ENCODE measurements at regions not wholly inside any gene's neighbourhood (a gene's known extent, or its start where the extent isn't known, plus 50 kb on each side); places are given as distances from the start of the nearest gene placed in this dataset.

DNA sequence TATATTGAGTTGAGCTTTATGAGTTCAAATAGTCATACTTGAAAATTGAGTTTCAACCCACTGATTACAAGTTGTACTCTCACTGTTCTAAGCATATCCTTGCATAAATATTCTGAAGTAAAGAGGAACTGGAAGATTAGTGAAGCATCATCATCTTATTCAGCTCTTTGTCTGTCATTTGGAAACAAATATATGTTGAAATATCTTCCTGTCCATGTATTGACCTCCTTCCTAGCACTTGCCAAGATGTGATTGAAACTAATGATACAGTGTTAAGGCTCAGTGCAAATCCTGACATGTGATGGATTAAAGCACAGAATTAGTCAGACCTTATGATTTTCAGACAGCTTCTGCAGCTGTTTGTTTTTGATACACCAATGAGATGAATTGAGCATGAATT, 434.3 kb downstream of the TBC1D32 start:
- ChIA-PET POLR2A (no interaction called here), CTCF (ENCODE audit: low intra/inter-chr PET ratio, low total read pairs) (no interaction called here)
- no peak for FAIRE-seq
- Histone ChIP-seq H3K27me3 (ENCODE audit: control insufficient read depth in 1 of 2, insufficient read depth in 2 of 2, low read length in 2 of 2) (no peaks in the 10 kb centered on the region), H2AFZ (ENCODE audit: low read length) (no peak overlapping the region), H3K4me2 (ENCODE audit: low read depth, low read length) (no peak overlapping the region), H3K36me3 (replicated peaks in 1 of 2; ENCODE audit: control insufficient read depth in 1 of 2, insufficient read depth in 2 of 2, low read length in 2 of 2) (no peaks in the 10 kb centered on the region), H3K4me1 (ENCODE audit: insufficient read depth, low read length) (no peaks in the 10 kb centered on the region), H3K4me3 (replicated peaks in 1 of 3; ENCODE audit: insufficient read depth in 1 of 3, low read depth in 2 of 3, low read length in 3 of 3) (no peak overlapping the region), H3K27ac (ENCODE audit: extremely low read length, insufficient read depth, low read length) (no peak overlapping the region), H3K79me2 (ENCODE audit: insufficient read depth, low read length) (no peaks in the 10 kb centered on the region), H3K9me3 (ENCODE audit: low read length) (no peaks in the 10 kb centered on the region), H4K20me1 (ENCODE audit: insufficient read depth, low read length) (no peaks in the 10 kb centered on the region), H3K9ac (ENCODE audit: insufficient read depth, low read depth, low read length) (no peak overlapping the region)
- TF ChIP-seq SRSF4 (IDR thresholded peaks at IDR 0.05; ENCODE audit: low read depth, low read length, poor library complexity, severe bottlenecking) (no peak), ZNF335 (CRISPR knock-in tag; IDR thresholded peaks at IDR 0.05) (no peak)
- TF ChIP-seq, protein P1, sequence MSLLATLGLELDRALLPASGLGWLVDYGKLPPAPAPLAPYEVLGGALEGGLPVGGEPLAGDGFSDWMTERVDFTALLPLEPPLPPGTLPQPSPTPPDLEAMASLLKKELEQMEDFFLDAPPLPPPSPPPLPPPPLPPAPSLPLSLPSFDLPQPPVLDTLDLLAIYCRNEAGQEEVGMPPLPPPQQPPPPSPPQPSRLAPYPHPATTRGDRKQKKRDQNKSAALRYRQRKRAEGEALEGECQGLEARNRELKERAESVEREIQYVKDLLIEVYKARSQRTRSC (CRISPR knock-in tag; IDR thresholded peaks at IDR 0.05; ENCODE audit: low read depth): no peak
- TF ChIP-seq, protein P2, sequence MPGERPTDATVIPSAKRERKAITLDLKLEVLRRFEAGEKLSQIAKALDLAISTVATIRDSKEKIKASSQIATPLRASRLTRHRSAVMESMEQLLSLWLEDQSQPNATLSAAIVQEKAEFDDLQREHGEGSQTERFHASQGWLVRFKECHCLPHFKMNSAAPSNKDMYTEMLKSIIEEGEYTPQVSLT (CRISPR knock-in tag; IDR thresholded peaks at IDR 0.05; ENCODE audit: borderline replicate concordance, low read depth): no peak
- no peak for DNase-seq (ENCODE audit: low spot score)
- in situ Hi-C loops (cut with HindIII; ENCODE audit: extremely low pct_ligation_motif_present, low pct_unique_long_range_greater_than_20kb): no loop called here
- intact Hi-C loops (cut with micrococcal nuclease; ENCODE audit: unreplicated experiment): no loop called here
- no TSS peak for BruUV-seq (replicated peaks)
- no peak for ATAC-seq

DNA sequence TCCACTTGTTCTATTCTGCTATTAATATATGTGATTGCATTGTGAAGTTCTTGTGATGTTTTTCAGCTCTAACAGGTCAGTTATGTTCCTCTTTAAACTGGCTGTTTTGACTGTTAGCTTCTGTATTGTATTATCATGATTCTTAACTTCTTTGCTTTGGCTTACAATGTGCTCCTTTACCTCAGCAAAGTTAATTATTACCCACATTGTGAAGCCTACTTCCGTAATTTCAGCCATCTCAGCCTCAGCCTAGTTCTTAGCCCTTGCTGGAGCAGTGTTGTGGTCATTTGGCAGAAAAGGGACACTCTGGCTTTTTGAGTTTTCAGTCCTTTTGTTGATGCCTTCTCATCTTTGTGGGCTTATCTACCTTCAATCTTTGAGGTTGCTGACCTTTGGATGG, 440.2 kb downstream of the TBC1D32 start:
- Histone ChIP-seq H3K4me1 (ENCODE audit: insufficient read depth, low read length) (no peaks in the 10 kb centered on the region), H3K27me3 (ENCODE audit: control insufficient read depth in 1 of 2, insufficient read depth in 2 of 2, low read length in 2 of 2) (no peaks in the 10 kb centered on the region), H3K79me2 (ENCODE audit: insufficient read depth, low read length) (no peaks in the 10 kb centered on the region), H2AFZ (ENCODE audit: low read length) (no peak overlapping the region), H3K4me3 (replicated peaks in 1 of 3; ENCODE audit: insufficient read depth in 1 of 3, low read depth in 2 of 3, low read length in 3 of 3) (no peak overlapping the region), H3K36me3 (replicated peaks in 1 of 2; ENCODE audit: control insufficient read depth in 1 of 2, insufficient read depth in 2 of 2, low read length in 2 of 2) (no peaks in the 10 kb centered on the region), H3K27ac (ENCODE audit: extremely low read length, insufficient read depth, low read length) (no peak overlapping the region), H4K20me1 (ENCODE audit: insufficient read depth, low read length) (no peaks in the 10 kb centered on the region), H3K9me3 (ENCODE audit: low read length) (peaks cover 20% of the 10 kb centered on the region), H3K9ac (ENCODE audit: insufficient read depth, low read depth, low read length) (no peak overlapping the region), H3K4me2 (ENCODE audit: low read depth, low read length) (no peak overlapping the region)
- BruUV-seq (replicated peaks): no TSS peak
- TF ChIP-seq ZNF256 (CRISPR knock-in tag; conservative IDR thresholded peaks at IDR 0.05): no peak
- TF ChIP-seq, protein P3, sequence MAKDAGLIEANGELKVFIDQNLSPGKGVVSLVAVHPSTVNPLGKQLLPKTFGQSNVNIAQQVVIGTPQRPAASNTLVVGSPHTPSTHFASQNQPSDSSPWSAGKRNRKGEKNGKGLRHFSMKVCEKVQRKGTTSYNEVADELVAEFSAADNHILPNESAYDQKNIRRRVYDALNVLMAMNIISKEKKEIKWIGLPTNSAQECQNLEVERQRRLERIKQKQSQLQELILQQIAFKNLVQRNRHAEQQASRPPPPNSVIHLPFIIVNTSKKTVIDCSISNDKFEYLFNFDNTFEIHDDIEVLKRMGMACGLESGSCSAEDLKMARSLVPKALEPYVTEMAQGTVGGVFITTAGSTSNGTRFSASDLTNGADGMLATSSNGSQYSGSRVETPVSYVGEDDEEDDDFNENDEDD (CRISPR knock-in tag; IDR thresholded peaks at IDR 0.05; ENCODE audit: borderline replicate concordance): no peak
- TF ChIP-seq SMAD3 (CRISPR knock-in tag; IDR thresholded peaks at IDR 0.05): no peak
- no peak for TF ChIP-seq XBP1 (CRISPR knock-in tag; IDR thresholded peaks at IDR 0.05)
- no peak for TF ChIP-seq TOPORS (CRISPR knock-in tag; IDR thresholded peaks at IDR 0.05)
- TF ChIP-seq, protein P4, sequence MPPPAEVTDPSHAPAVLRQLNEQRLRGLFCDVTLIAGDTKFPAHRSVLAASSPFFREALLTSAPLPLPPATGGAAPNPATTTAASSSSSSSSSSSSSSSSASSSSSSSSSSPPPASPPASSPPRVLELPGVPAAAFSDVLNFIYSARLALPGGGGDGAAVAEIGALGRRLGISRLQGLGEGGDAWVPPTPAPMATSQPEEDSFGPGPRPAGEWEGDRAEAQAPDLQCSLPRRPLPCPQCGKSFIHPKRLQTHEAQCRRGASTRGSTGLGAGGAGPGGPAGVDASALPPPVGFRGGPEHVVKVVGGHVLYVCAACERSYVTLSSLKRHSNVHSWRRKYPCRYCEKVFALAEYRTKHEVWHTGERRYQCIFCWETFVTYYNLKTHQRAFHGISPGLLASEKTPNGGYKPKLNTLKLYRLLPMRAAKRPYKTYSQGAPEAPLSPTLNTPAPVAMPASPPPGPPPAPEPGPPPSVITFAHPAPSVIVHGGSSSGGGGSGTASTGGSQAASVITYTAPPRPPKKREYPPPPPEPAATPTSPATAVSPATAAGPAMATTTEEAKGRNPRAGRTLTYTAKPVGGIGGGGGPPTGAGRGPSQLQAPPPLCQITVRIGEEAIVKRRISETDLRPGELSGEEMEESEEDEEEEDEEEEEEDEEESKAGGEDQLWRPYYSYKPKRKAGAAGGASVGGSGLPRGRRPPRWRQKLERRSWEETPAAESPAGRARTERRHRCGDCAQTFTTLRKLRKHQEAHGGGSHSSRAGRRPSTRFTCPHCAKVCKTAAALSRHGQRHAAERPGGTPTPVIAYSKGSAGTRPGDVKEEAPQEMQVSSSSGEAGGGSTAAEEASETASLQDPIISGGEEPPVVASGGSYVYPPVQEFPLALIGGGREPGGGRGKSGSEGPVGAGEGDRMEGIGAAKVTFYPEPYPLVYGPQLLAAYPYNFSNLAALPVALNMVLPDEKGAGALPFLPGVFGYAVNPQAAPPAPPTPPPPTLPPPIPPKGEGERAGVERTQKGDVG (CRISPR knock-in tag; IDR thresholded peaks at IDR 0.05; ENCODE audit: borderline replicate concordance): no peak
- POLR2A ChIA-PET: no interaction called here
- DNase-seq (ENCODE audit: low spot score): no peak
- CTCF ChIA-PET (ENCODE audit: low intra/inter-chr PET ratio, low total read pairs): no interaction called here
- ATAC-seq: no peak
- WGBS (ENCODE audit: low lambda C conversion rate): 3% methylated on average over 1 of the region's 1 CpG
- in situ Hi-C loops (cut with HindIII; ENCODE audit: extremely low pct_ligation_motif_present, low pct_unique_long_range_greater_than_20kb): no loop called here
- intact Hi-C loops (cut with micrococcal nuclease; ENCODE audit: unreplicated experiment): no loop called here
- FAIRE-seq: no peak
